WERI-Rb-1 (cell line): ENCODE measurements at regions not wholly inside any gene's neighbourhood (a gene's known extent, or its start where the extent isn't known, plus 50 kb on each side); places are given as distances from the start of the nearest gene placed in this dataset.

ENCODE experiments used
- DNase-seq: peaks from one replicate; pipeline ENCODE4 v3.0.0-alpha.2; 2020
- H3K27ac ChIP-seq: fragments of 250-450 bp; sonication (Bioruptor Pico); 2 replicates; pipeline ENCODE4 v1.5.1; 2020; ENCODE audit warnings: mild to moderate bottlenecking, moderate library complexity
- H3K27me3 ChIP-seq: fragments of 250-450 bp; sonication (Bioruptor Pico); 2 replicates; pipeline ENCODE4 v1.5.1; 2021; ENCODE audit warnings: mild to moderate bottlenecking, low read depth, moderate library complexity; ENCODE audit not compliant: insufficient read depth, severe bottlenecking
- H3K36me3 ChIP-seq: fragments of 250-450 bp; sonication (Bioruptor Pico); 2 replicates; pipeline ENCODE4 v1.5.1; 2020; ENCODE audit warnings: mild to moderate bottlenecking, moderate library complexity
- H3K4me3 ChIP-seq: 2 replicates; pipeline ENCODE4 v1.5.1; 2011; ENCODE audit warnings: low read depth, mild to moderate bottlenecking, control low read depth, low read length
- H3K9me3 ChIP-seq: fragments of 250-450 bp; sonication (Bioruptor Pico); 2 replicates; pipeline ENCODE4 v1.5.1; 2021; ENCODE audit warnings: mild to moderate bottlenecking, moderate library complexity; ENCODE audit not compliant: severe bottlenecking
- TF ChIP-seq, protein P1 (sequence below): IDR thresholded peaks from 2 replicates; pipeline ENCODE4 v1.5.1; 2011; ENCODE audit warnings: low read depth, mild to moderate bottlenecking, control low read depth, inconsistent platforms, low read length

DNA sequence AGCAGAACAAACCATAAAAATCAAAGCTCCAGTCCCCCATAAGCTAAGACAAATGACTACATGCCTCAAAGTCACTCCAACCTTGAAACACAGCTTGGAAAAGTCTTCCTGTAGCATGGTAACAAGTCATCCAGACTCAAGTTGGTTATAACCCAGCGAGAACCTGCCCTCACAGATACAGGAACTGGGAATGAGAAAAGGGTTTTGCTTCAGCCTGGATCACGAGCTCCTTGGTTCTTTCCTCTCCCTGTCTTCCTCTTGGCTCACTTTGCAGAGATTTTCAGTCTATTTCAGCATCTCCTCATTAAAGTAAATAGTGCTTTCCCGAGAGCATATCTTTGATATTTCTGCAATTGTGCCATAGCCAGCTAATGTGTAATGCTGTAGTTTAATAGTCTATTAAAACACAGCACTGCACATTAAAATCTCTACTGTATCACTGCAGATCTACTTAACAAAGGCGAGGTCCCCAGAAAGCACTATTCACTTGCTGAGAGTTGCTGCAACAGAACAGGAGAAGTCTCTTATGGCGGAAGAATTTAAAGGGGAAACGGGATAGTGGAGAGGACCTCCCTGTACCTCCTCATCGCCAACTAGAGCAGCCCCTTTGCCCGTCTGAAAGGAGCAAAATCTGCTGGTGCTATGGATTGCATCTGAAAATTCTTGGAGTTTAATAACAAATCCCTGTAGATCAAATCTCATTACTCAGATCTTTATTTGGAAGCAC lies 249.3 kb upstream of the GATB start:
- peaks cover 9% of the 10 kb centered on the region for H3K9me3 ChIP-seq
- peaks cover 94% of the 10 kb centered on the region for H3K27me3 ChIP-seq
- H3K36me3 ChIP-seq, result no peaks in the 10 kb centered on the region
- DNase-seq, result no peak
- TF ChIP-seq, protein P1, sequence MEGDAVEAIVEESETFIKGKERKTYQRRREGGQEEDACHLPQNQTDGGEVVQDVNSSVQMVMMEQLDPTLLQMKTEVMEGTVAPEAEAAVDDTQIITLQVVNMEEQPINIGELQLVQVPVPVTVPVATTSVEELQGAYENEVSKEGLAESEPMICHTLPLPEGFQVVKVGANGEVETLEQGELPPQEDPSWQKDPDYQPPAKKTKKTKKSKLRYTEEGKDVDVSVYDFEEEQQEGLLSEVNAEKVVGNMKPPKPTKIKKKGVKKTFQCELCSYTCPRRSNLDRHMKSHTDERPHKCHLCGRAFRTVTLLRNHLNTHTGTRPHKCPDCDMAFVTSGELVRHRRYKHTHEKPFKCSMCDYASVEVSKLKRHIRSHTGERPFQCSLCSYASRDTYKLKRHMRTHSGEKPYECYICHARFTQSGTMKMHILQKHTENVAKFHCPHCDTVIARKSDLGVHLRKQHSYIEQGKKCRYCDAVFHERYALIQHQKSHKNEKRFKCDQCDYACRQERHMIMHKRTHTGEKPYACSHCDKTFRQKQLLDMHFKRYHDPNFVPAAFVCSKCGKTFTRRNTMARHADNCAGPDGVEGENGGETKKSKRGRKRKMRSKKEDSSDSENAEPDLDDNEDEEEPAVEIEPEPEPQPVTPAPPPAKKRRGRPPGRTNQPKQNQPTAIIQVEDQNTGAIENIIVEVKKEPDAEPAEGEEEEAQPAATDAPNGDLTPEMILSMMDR, result no peak
- H3K27ac ChIP-seq, result no peak overlapping the region
- no peak overlapping the region for H3K4me3 ChIP-seq

- Histone ChIP-seq H3K36me3 (no peaks in the 10 kb centered on the region), H3K9me3 (peaks cover 9% of the 10 kb centered on the region), H3K27me3 (peaks cover 95% of the 10 kb centered on the region), H3K27ac (no peak overlapping the region), H3K4me3 (no peak overlapping the region)
- TF ChIP-seq, protein P1, result no peak
- DNase-seq, result no peak
Measured at GRCh38 chr4:152009031-152009670, 248.3 kb upstream of the GATB start.

DNA sequence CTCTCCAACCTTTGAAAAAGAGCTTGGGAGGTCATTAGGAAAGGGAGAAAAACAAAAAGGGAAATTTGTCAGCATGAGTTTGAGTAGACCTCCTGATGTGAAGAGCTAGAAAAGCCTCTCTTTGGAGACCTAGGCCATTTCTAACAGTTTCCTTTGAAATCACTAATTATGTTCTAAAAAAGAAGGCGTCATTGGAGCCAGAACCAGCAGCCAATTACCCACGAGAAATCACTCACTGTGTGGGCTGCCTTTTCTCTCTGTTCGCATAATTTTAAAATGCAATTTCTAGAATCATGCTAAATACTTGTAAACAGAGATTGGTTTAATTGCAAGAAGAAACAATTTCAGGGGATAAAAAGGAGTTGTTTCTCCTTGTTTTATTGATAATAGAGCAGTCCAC lies 246.3 kb upstream of the GATB start:
- Histone ChIP-seq H3K27ac (no peak overlapping the region), H3K27me3 (peaks cover 95% of the 10 kb centered on the region), H3K4me3 (no peak overlapping the region), H3K9me3 (no peaks in the 10 kb centered on the region), H3K36me3 (no peaks in the 10 kb centered on the region)
- DNase-seq, result no peak
- TF ChIP-seq, protein P1, result no peak

DNA sequence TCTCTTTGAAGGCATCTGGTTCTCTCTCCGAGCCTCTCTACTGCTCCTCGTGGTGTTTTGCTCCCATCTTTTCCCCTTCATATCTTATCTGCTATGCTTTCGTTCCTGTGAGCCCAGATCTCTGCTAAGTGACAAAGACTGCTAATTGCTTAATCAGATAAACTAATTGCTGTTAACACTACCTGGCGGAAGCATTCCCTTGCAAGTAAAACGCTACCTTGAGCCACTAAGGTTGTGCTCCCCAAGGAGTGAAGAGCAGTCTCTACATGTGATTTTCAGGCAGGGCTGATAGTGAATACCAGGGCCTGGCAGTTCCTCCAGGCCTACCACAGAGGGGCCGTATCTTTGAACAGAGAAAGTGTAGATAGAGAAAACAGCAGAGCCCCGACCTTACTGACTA lies 244.0 kb upstream of the GATB start:
- Histone ChIP-seq H3K9me3 (peaks cover 2% of the 10 kb centered on the region), H3K27me3 (peaks cover 83% of the 10 kb centered on the region), H3K4me3 (no peak overlapping the region), H3K27ac (no peak overlapping the region), H3K36me3 (no peaks in the 10 kb centered on the region)
- DNase-seq, result no peak
- TF ChIP-seq, protein P1, result no peak

GRCh38 chr4:152000518-152000917 lies 239.7 kb upstream of the GATB start:
- Histone ChIP-seq H3K27ac (no peak overlapping the region), H3K9me3 (peaks cover 2% of the 10 kb centered on the region), H3K4me3 (no peak overlapping the region), H3K36me3 (no peaks in the 10 kb centered on the region), H3K27me3 (peaks cover 86% of the 10 kb centered on the region)
- no peak for DNase-seq
- TF ChIP-seq, protein P1, result no peak
